Psoas muscle (tissue), 7 donors: ENCODE measurements at regions not wholly inside any gene's neighbourhood (a gene's known extent, or its start where the extent isn't known, plus 50 kb on each side); places are given as distances from the start of the nearest gene placed in this dataset.

ENCODE experiments used
- ATAC-seq, 4 donors: fragments of 200-7000 bp; cut with Tn5 transposase; one replicate each; pipeline ENCODE4 v1.9.1; 2020; ENCODE audit warnings: moderate library complexity in 3 of 4, mild to moderate bottlenecking in 2 of 4
- DNase-seq, 2 donors: peaks; one replicate each; pipeline ENCODE4 v3.0.0-alpha.2; 2020
- H3K27ac ChIP-seq: fragments of 200-600 bp; one replicate; pipeline ENCODE4 v1.8.0; 2022
- H3K27me3 ChIP-seq, 3 donors: fragments of 200-600 bp in 1 of 3; one replicate each; pipeline versions ENCODE4 v1.6.1 to v1.8.0; 2013 to 2022; ENCODE audit warnings: low read length in 2 of 3, mild to moderate bottlenecking in 2 of 3, moderate library complexity in 1 of 3; ENCODE audit not compliant: insufficient read depth in 3 of 3
- H3K36me3 ChIP-seq, 2 donors: fragments of 200-600 bp in 1 of 2; one replicate each; pipeline versions ENCODE4 v1.6.1 to v1.8.0; 2013 to 2022; ENCODE audit warnings: low read depth in 1 of 2, mild to moderate bottlenecking in 1 of 2, moderate library complexity in 1 of 2; ENCODE audit not compliant: insufficient read depth in 1 of 2
- H3K4me1 ChIP-seq: fragments of 200-600 bp; one replicate; pipeline ENCODE4 v1.8.0; 2022
- H3K4me3 ChIP-seq: fragments of 200-600 bp; one replicate; pipeline ENCODE4 v1.8.0; 2022; ENCODE audit warnings: mild to moderate bottlenecking
- H3K9me3 ChIP-seq: fragments of 200-600 bp; one replicate; pipeline ENCODE4 v1.8.0; 2022
- CTCF ChIP-seq: fragments of 200-600 bp; IDR thresholded peaks from one replicate; pipeline ENCODE4 v1.8.0; 2022; ENCODE audit warnings: antibody characterized with exemption
- WGBS, 3 donors: extraction: QIAGEN DNeasy Blood & Tissue Kit; methylation state at CpG; one replicate each; pipeline versions ENCODE4 v1.1.6 to v1.1.7; 2013; 5-methylcytosine and 5-hydroxymethylcytosine counted together
- intact Hi-C, 2 donors: fragments of 100-400 bp; cut with DNase I; formaldehyde crosslinking; loops; one replicate each; pipeline versions ENCODE4 v1.11.0 to v1.14.2; 2022
- donor health status: healthy with polysubstance abuse.
- donor health status: DM: no; HTN: no; CAD: no; lungs with moderate emphysema.
- donor health status: Bipolar disorder and iron deficiency.
- donor health status: healthy.
- donor health status: DM: yes; HTN: yes; CAD: no.
- donor health status: DM: no; HTN: no; CAD: no.
- donor health status: DM: yes; HTN: yes; CAD: no.

DNA sequence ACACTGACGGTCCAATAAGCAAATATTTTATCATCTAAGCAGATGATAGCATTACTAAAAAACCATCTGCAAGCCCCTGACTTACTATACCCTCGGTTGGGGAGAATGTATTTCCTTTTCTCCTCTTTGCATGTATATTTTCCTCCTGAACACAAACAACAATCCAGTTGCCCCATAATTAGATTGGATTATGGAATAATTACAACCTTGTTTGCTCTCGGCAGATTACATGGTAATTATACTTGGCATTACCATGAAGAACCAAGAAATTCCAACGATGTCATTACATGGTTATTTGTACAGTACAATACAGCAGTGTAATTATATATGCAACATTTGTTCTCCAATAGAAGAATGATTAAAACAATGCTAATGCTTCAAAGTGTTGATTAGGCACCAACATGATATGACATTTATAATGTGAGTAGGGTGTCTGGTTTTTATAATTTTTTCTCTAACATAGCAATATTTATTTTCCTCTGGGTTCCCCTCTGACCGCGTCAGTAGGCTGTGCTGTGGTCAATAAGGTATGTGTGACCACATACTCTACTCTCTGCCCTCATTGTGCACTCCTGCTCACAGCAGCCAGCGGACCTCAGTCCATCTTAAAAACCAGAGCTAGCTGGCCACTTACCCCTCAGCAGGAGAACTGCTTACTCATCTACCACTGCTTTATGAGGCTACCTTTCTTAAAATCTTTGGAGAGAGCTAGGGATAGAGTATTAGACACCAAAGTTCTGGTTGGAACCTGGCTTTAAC, 176.1 kb downstream of the INSIG2 start:
- peaks cover 5% of the 10 kb centered on the region for H3K9me3 ChIP-seq
- no peak overlapping the region for H3K27ac ChIP-seq
- intact Hi-C loops, result no loop called here
- no peaks in the 10 kb centered on the region for H3K27me3 ChIP-seq
- no peak for TF ChIP-seq CTCF
- no peaks in the 10 kb centered on the region for H3K36me3 ChIP-seq
- no peaks in the 10 kb centered on the region for H3K4me1 ChIP-seq
- ATAC-seq (no peak), DNase-seq (no peak)
- no peak overlapping the region for H3K4me3 ChIP-seq
- 52 to 59% (median 56%) methylated on average over 7 of the region's 7 CpGs for WGBS, 3 donors

GRCh38 chr2:118257696-118258095, 169.4 kb downstream of the INSIG2 start:
- 86 to 92% (median 90%) methylated on average over 2 of the region's 2 CpGs for WGBS, 3 donors
- ATAC-seq (no peak), DNase-seq (no peak)
- intact Hi-C loops, result no loop called here
- H3K27ac ChIP-seq, result no peak overlapping the region
- no peak for TF ChIP-seq CTCF
- H3K36me3 ChIP-seq, result no peaks in the 10 kb centered on the region
- H3K4me3 ChIP-seq, result no peak overlapping the region
- peaks cover 14% of the 10 kb centered on the region for H3K9me3 ChIP-seq
- H3K4me1 ChIP-seq, result no peaks in the 10 kb centered on the region
- H3K27me3 ChIP-seq, result no peaks in the 10 kb centered on the region

GRCh38 chr2:118255771-118256372, 167.6 kb downstream of the INSIG2 start:
- H3K4me3 ChIP-seq, result no peak overlapping the region
- peaks cover 14% of the 10 kb centered on the region for H3K9me3 ChIP-seq
- no peak overlapping the region for H3K27ac ChIP-seq
- 40 to 53% (median 48%) methylated on average over 5 of the region's 5 CpGs for WGBS, 3 donors
- intact Hi-C loops, result no loop called here
- no peaks in the 10 kb centered on the region for H3K4me1 ChIP-seq
- ATAC-seq (no peak), DNase-seq (no peak)
- TF ChIP-seq CTCF, result no peak
- no peaks in the 10 kb centered on the region for H3K36me3 ChIP-seq
- H3K27me3 ChIP-seq, result no peaks in the 10 kb centered on the region

DNA sequence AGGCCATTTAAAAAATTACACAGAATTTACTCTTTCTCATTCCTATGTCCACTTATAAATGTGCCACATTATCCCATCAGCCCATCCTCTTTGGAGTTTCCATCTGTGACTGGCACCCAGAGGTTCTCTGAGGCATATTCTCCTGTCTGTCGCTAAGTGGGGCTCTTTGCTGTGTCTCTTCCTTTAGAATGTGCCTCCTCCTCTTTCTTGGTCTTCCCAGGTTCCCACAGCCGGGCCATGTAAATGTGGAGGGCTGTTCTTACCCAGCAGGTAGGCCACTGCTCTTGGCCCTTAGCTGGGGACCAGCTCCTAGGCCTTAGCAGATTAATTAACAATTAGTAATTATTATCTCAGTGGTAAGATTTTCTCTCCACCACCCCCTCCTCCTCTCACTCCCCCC, 167.0 kb downstream of the INSIG2 start:
- intact Hi-C loops, result no loop called here
- Histone ChIP-seq H3K4me1 (no peaks in the 10 kb centered on the region), H3K4me3 (no peak overlapping the region), H3K27me3 (no peaks in the 10 kb centered on the region), H3K36me3 (no peaks in the 10 kb centered on the region), H3K9me3 (peaks cover 14% of the 10 kb centered on the region), H3K27ac (no peak overlapping the region)
- no peak for ATAC-seq
- no peak for DNase-seq
- TF ChIP-seq CTCF, result no peak
- WGBS, 3 donors, result 65 to 100% (median 79%) methylated on average over 2 of the region's 2 CpGs
